GM12865 (cell line): ENCODE measurements at regions not wholly inside any gene's neighbourhood (a gene's known extent, or its start where the extent isn't known, plus 50 kb on each side); places are given as distances from the start of the nearest gene placed in this dataset.

Experiments
- DNase-seq: peaks from one replicate; pipeline ENCODE4 v3.0.0; 2010; ENCODE audit warnings: low read depth
- H3K4me3 ChIP-seq: 2 replicates; pipeline ENCODE4 v1.5.1; 2011; ENCODE audit warnings: mild to moderate bottlenecking, low read depth, low read length, control low read depth
- CTCF ChIP-seq: IDR thresholded peaks from 2 replicates; pipeline ENCODE4 v1.5.1; 2011; ENCODE audit warnings: low read length, control low read depth, low read depth, inconsistent platforms; ENCODE audit not compliant: insufficient read depth; ENCODE audit errors: missing control alignments

DNA sequence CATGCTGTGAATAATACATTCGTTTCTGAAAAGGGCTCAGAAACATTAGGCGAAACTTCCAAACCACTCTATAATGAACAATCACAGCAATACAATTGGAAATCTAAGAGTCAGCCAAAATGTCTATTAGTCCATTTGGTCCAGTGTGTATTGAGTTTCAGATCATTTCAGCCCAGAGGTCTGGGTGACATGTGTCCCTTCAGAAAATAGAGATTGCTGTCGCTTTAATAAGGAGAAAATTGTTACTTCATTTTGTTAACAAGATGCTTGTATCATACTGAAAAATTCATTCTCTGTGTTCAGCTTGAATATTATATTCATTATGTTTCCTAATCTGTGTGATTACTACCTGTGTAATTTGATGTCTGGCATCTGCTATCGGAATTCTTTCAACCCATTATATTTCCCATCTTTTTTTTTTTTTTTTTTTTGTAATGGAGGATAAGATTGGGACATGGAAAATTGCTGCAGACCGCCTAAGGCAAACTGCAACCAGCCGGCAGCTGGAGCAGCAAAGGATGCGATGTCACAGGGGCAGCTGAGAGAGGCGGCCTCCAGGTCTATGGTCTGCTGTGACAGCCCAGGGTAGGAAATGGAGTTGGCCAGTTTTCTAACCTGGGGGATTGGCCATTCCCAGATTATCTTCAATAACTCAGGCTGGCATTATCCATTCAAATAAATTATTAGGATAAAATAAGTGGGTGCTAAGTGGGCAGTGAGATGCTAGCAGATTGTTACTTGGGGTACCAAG, 170.9 kb upstream of the NPVF start:
- DNase-seq: no peak
- TF ChIP-seq CTCF: no peak
- no peak overlapping the region for H3K4me3 ChIP-seq

DNA sequence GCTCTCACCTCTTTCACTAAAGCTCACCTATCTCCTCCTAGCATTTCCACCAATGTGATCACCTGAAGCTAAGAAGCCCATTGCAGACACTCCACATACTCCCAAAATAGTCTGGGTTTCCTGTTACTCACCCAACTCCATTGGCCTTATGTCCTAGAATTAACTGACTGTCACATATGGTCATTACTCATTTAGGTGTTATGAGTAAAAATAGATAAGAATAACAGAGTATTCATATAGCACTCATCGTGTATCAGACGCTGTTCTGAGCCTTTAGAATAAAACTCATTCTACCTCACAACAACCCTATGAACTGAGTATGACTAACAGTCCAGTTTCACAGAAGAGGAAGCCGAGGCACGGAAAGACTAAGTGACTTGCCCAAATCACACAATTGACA, 174.2 kb upstream of the NPVF start:
- H3K4me3 ChIP-seq: no peak overlapping the region
- TF ChIP-seq CTCF: no peak
- DNase-seq: no peak

DNA sequence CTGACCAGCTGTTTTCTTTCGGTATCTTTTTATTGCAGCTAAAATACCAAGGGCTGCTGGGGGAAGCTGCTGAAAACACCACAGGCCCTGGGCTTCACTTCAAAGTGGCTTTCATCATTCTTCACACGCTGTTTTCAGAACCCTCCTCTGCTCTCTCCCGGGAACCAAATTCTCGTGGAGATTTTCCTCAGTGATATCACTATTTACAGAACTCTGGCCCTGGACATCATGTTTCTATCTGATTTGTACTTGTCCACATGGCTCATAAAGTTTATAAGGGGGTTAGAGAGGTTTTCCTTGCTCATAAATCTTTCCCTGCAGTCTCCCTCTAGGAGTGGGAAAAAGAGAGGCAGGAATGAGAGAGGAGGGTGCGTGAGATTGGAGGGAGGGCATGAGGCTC, 177.4 kb upstream of the NPVF start:
- no peak overlapping the region for H3K4me3 ChIP-seq
- no peak for TF ChIP-seq CTCF
- DNase-seq: no peak

- no peak for TF ChIP-seq CTCF
- DNase-seq: no peak
- no peak overlapping the region for H3K4me3 ChIP-seq
These were observed 178.8 kb upstream of the NPVF start for GRCh38 chr7:25407053-25407452.

- no peak overlapping the region for H3K4me3 ChIP-seq
- DNase-seq: no peak
- no peak for TF ChIP-seq CTCF
These were observed 179.9 kb upstream of the NPVF start for GRCh38 chr7:25408012-25408687.

DNA sequence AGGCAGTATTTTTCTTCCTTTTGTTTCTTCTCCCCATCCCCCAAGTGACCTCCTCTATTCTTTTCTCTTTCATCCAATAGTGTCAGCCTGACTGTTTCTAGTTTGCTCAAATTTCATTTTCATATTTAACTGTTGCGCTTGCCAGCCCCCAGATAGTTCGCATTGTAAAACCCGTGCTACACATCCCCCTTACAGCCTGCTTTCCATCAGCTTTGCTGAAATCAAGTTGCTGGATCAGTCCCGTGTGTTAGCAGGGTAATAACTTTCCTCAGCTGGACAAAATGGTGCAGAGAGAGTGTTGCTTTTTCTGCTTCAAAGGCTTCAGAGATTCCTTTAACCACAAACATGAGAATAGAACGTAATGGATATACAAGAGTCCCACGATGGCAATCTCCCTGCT, 180.6 kb upstream of the NPVF start:
- no peak for TF ChIP-seq CTCF
- no peak overlapping the region for H3K4me3 ChIP-seq
- no peak for DNase-seq
